ENCODE measurements at regions not wholly inside any gene's neighbourhood (a gene's known extent, or its start where the extent isn't known, plus 50 kb on each side); places are given as distances from the start of the nearest gene placed in this dataset.
A peak's percentile ranks its signal among the peaks of the same experiment; 100 is the strongest.

GRCh38 chr11:112783945-112784322 is 177.3 kb upstream of the NCAM1 start:
- Histone ChIP-seq H3K4me1 (ENCODE audit: control insufficient read depth, insufficient read depth, low read length) (no peaks in the 10 kb centered on the region), H3K4me3 (ENCODE audit: low read depth in 2 of 2, low read length in 2 of 2) (no peak overlapping the region), H3K27ac (ENCODE audit: low read length) (no peak overlapping the region), H3K9me3 (ENCODE audit: control insufficient read depth, insufficient read depth, low read depth, low read length) (no peaks in the 10 kb centered on the region), H3K27me3 (ENCODE audit: control insufficient read depth, insufficient read depth, low read length) (peaks cover 21% of the 10 kb centered on the region), H3K36me3 (ENCODE audit: control insufficient read depth, insufficient read depth, low read length) (no peaks in the 10 kb centered on the region)
- BruUV-seq (replicated peaks), result no TSS peak
- no peak for ATAC-seq
- ChIA-PET POLR2A (no interaction called here), CTCF (no interaction called here)
- DNase-seq (ENCODE audit: low read depth, low spot score), result no peak
- in situ Hi-C loops (cut with HindIII; ENCODE audit: low pct_unique_long_range_greater_than_20kb, low sequenced_read_pairs), result no loop called here
- intact Hi-C loops (cut with micrococcal nuclease; ENCODE audit: unreplicated experiment), result loop anchor here (1.0 kb wide), 1 partner anchor 30 kb away; no protein-coding TSS in a partner anchor
- no peak for TF ChIP-seq TCF7L2 (IDR thresholded peaks at IDR 0.05; ENCODE audit: low read depth, low read length)
- no peak for TF ChIP-seq CTCF (IDR thresholded peaks at IDR 0.05)
- no peak for TF ChIP-seq SIN3A (IDR thresholded peaks at IDR 0.05; ENCODE audit: borderline replicate concordance, insufficient read depth, low read depth, low read length)
- TF ChIP-seq POLR2AphosphoS5 (IDR thresholded peaks at IDR 0.05; ENCODE audit: low read depth, low read length), result no peak
- TF ChIP-seq REST (IDR thresholded peaks at IDR 0.05; ENCODE audit: insufficient read depth in 1 of 2, low read depth in 2 of 2, low read length in 1 of 2), result no peak

GRCh38 chr11:112784323-112785073 is 176.7 kb upstream of the NCAM1 start:
- no peak overlapping the region for H3K27ac ChIP-seq (ENCODE audit: low read length)
- intact Hi-C loops (cut with micrococcal nuclease; ENCODE audit: unreplicated experiment) (no loop called here), in situ Hi-C loops (cut with HindIII; ENCODE audit: low pct_unique_long_range_greater_than_20kb, low sequenced_read_pairs) (no loop called here)
- TF ChIP-seq SIN3A (IDR thresholded peaks at IDR 0.05; ENCODE audit: borderline replicate concordance, insufficient read depth, low read depth, low read length), result no peak
- TF ChIP-seq POLR2AphosphoS5 (IDR thresholded peaks at IDR 0.05; ENCODE audit: low read depth, low read length), result no peak
- TF ChIP-seq REST (IDR thresholded peaks at IDR 0.05; ENCODE audit: insufficient read depth in 1 of 2, low read depth in 2 of 2, low read length in 1 of 2), result no peak
- no peak for TF ChIP-seq TCF7L2 (IDR thresholded peaks at IDR 0.05; ENCODE audit: low read depth, low read length)
- TF ChIP-seq CTCF (IDR thresholded peaks at IDR 0.05), result no peak
- ChIA-PET CTCF (no interaction called here), POLR2A (no interaction called here)
- H3K36me3 ChIP-seq (ENCODE audit: control insufficient read depth, insufficient read depth, low read length), result no peaks in the 10 kb centered on the region
- no TSS peak for BruUV-seq (replicated peaks)
- H3K9me3 ChIP-seq (ENCODE audit: control insufficient read depth, insufficient read depth, low read depth, low read length), result no peaks in the 10 kb centered on the region
- H3K4me1 ChIP-seq (ENCODE audit: control insufficient read depth, insufficient read depth, low read length), result no peaks in the 10 kb centered on the region
- H3K27me3 ChIP-seq (ENCODE audit: control insufficient read depth, insufficient read depth, low read length), result peaks cover 17% of the 10 kb centered on the region
- no peak overlapping the region for H3K4me3 ChIP-seq (ENCODE audit: low read depth in 2 of 2, low read length in 2 of 2)
- ATAC-seq (peak; percentile 44; the same call in 1 of the 2 replicates), DNase-seq (ENCODE audit: low read depth, low spot score) (no peak)
